ENCODE measurements at regions not wholly inside any gene's neighbourhood (a gene's known extent, or its start where the extent isn't known, plus 50 kb on each side); places are given as distances from the start of the nearest gene placed in this dataset.

DNA sequence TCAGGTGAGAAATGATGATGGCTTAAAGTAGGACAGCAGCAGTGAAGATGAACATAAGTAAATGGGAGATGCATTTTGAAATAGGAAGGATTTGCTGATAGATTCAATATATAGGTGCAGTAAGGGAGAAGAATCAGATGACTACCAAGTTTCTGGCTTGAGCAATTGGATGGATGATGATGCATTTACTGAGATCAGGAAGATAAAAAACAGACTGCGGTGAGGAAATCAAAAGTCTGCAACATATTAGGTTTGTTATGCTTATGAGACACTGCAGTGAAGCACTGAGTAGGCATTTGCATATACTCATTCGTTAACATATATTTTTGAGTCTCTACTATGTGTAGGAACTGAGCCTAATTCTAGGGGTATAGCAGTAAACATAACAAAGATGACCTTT lies 184.2 kb downstream of the LACC1 start:
- Histone ChIP-seq H3K36me3 (no peaks in the 10 kb centered on the region), H3K9me3 (no peaks in the 10 kb centered on the region), H3K27ac (no peak overlapping the region), H3K4me1 (no peaks in the 10 kb centered on the region), H3K4me3 (no peak overlapping the region), H3K27me3 (ENCODE audit: low read depth) (no peaks in the 10 kb centered on the region)
- intact Hi-C loops (cut with DNase I): no loop called here
- TF ChIP-seq, protein P1, sequence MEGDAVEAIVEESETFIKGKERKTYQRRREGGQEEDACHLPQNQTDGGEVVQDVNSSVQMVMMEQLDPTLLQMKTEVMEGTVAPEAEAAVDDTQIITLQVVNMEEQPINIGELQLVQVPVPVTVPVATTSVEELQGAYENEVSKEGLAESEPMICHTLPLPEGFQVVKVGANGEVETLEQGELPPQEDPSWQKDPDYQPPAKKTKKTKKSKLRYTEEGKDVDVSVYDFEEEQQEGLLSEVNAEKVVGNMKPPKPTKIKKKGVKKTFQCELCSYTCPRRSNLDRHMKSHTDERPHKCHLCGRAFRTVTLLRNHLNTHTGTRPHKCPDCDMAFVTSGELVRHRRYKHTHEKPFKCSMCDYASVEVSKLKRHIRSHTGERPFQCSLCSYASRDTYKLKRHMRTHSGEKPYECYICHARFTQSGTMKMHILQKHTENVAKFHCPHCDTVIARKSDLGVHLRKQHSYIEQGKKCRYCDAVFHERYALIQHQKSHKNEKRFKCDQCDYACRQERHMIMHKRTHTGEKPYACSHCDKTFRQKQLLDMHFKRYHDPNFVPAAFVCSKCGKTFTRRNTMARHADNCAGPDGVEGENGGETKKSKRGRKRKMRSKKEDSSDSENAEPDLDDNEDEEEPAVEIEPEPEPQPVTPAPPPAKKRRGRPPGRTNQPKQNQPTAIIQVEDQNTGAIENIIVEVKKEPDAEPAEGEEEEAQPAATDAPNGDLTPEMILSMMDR (IDR thresholded peaks at IDR 0.05): no peak
- DNase-seq (no peak), ATAC-seq (no peak)

DNA sequence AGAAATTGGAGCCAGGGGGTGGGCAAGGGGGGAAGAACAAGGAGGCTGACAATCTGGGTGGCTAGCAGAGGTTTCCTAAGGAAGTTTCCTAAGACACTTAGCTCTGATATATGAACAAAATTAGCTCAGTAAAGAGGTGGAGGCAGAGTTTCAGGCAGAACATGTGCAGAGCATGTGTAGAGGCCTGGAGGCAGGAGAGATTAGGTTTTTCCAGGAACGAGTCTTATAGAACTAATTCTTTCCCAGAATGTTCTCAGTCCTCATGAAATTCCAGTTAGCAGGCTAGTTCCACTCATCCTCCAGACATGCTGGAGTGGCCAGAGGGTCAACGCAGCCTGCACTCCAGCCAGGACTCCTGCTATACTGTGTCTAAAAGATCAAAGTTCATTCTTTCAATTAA lies 184.7 kb downstream of the LACC1 start:
- no peak overlapping the region for H3K4me3 ChIP-seq

GRCh38 chr13:44068169-44068568 lies 188.5 kb downstream of the LACC1 start:
- no peak for ATAC-seq
- no peak overlapping the region for H3K4me3 ChIP-seq

More for the DNA sequence above, 184.7 kb downstream of the LACC1 start:
- Histone ChIP-seq H3K27ac (no peak overlapping the region), H3K36me3 (no peaks in the 10 kb centered on the region), H3K27me3 (ENCODE audit: low read depth) (no peaks in the 10 kb centered on the region), H3K9me3 (no peaks in the 10 kb centered on the region), H3K4me1 (no peaks in the 10 kb centered on the region)
- ATAC-seq (no peak), DNase-seq (no peak)
- TF ChIP-seq, protein P1 (IDR thresholded peaks at IDR 0.05): no peak
- intact Hi-C loops (cut with DNase I): no loop called here

GRCh38 chr13:44068737-44069136 lies 189.0 kb downstream of the LACC1 start:
- Histone ChIP-seq H3K4me1 (no peaks in the 10 kb centered on the region), H3K9me3 (no peaks in the 10 kb centered on the region), H3K36me3 (no peaks in the 10 kb centered on the region), H3K27ac (no peak overlapping the region), H3K4me3 (no peak overlapping the region), H3K27me3 (ENCODE audit: low read depth) (no peaks in the 10 kb centered on the region)
- intact Hi-C loops (cut with DNase I): no loop called here
- ATAC-seq: no peak
- DNase-seq: no peak
- TF ChIP-seq, protein P1 (IDR thresholded peaks at IDR 0.05): no peak

More at GRCh38 chr13:44068169-44068568, 188.5 kb downstream of the LACC1 start:
- no peaks in the 10 kb centered on the region for H3K4me1 ChIP-seq
- H3K27me3 ChIP-seq (ENCODE audit: low read depth): no peaks in the 10 kb centered on the region
- intact Hi-C loops (cut with DNase I): no loop called here
- no peak for DNase-seq
- no peaks in the 10 kb centered on the region for H3K9me3 ChIP-seq
- TF ChIP-seq, protein P1 (IDR thresholded peaks at IDR 0.05): no peak
- H3K27ac ChIP-seq: no peak overlapping the region
- H3K36me3 ChIP-seq: no peaks in the 10 kb centered on the region

DNA sequence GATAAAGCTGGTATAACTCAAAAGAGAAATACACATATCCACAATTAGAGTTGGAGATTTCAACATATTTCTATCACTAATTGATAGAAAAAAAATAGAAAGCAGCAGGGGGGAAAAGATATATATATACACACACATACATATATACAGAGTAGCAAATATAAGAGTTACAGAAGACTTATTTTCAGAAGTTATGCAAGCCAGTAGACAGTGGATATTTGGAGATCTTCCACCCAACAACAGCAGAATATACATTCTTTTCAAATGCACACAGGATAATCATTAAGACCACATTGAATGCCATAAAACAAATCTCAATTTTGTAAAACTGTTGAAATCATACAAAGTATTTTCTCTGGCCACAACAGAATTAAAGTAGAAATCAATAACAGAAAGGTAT lies 192.8 kb downstream of the LACC1 start:
- Histone ChIP-seq H3K27ac (no peak overlapping the region), H3K4me1 (no peaks in the 10 kb centered on the region), H3K4me3 (no peak overlapping the region), H3K36me3 (no peaks in the 10 kb centered on the region), H3K27me3 (ENCODE audit: low read depth) (no peaks in the 10 kb centered on the region), H3K9me3 (no peaks in the 10 kb centered on the region)
- DNase-seq (no peak), ATAC-seq (no peak)
- intact Hi-C loops (cut with DNase I): no loop called here
- TF ChIP-seq, protein P1 (IDR thresholded peaks at IDR 0.05): no peak

DNA sequence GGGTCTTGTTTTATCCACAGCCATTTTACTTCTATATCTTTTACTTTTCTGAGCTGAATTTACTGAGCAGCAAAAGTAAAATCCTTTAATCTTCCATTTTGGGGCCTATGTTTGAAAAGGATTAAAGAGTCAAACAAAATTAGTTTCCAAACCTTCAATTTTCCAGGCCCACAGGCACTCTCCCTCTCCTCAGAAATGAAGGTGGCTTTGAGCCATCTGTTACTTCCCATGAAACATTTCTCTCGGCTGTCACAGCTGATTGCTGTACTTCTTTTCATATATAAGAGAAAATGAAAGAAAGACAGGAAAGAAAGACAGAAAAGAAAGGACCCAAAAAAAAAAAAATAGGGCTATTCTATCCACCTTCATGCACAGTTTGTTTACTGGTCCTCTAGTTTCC lies 194.9 kb downstream of the LACC1 start:
- Histone ChIP-seq H3K4me1 (no peaks in the 10 kb centered on the region), H3K4me3 (no peak overlapping the region), H3K36me3 (no peaks in the 10 kb centered on the region), H3K9me3 (no peaks in the 10 kb centered on the region), H3K27me3 (ENCODE audit: low read depth) (no peaks in the 10 kb centered on the region), H3K27ac (no peak overlapping the region)
- intact Hi-C loops (cut with DNase I): no loop called here
- TF ChIP-seq, protein P1 (IDR thresholded peaks at IDR 0.05): no peak
- DNase-seq (no peak), ATAC-seq (no peak)

Measured in lower lobe of right lung (tissue), 2 donors.